Effector memory CD8-positive, alpha-beta T cell (primary cell): ENCODE measurements at regions not wholly inside any gene's neighbourhood (a gene's known extent, or its start where the extent isn't known, plus 50 kb on each side); places are given as distances from the start of the nearest gene placed in this dataset.

ENCODE experiments used
- ATAC-seq: fragments of 150-1000 bp; cut with Tn5 transposase; replicated peaks from 2 replicates; pipeline ENCODE4 v1.10.0; 2021; ENCODE audit warnings: mild to moderate bottlenecking, moderate library complexity
- DNase-seq, 3 experiments: peaks; one replicate each; pipeline ENCODE4 v3.0.0; 2021
- H3K27ac Mint-ChIP-seq, 2 donors: one replicate each; pipeline ENCODE4 v1.8.0; 2022; ENCODE audit warnings: mild to moderate bottlenecking in 2 of 2, mixed read lengths in 2 of 2, moderate library complexity in 2 of 2
- H3K27me3 Mint-ChIP-seq, 2 donors: one replicate each; pipeline ENCODE4 v1.8.0; 2022; ENCODE audit warnings: mixed read lengths in 2 of 2
- H3K36me3 Mint-ChIP-seq: one replicate; pipeline ENCODE4 v1.8.0; 2022; ENCODE audit warnings: mild to moderate bottlenecking, moderate library complexity, mixed read lengths; ENCODE audit not compliant: insufficient read depth
- H3K4me1 Mint-ChIP-seq, 2 donors: one replicate each; pipeline ENCODE4 v1.8.0; 2022; ENCODE audit warnings: low read depth in 2 of 2, mixed read lengths in 2 of 2
- H3K4me3 Mint-ChIP-seq, 2 donors: one replicate each; pipeline ENCODE4 v1.8.0; 2022; ENCODE audit warnings: mild to moderate bottlenecking in 2 of 2, mixed read lengths in 2 of 2, moderate library complexity in 2 of 2
- H3K9me3 Mint-ChIP-seq, 2 donors: one replicate each; pipeline ENCODE4 v1.8.0; 2022; ENCODE audit warnings: mixed read lengths in 2 of 2

DNA sequence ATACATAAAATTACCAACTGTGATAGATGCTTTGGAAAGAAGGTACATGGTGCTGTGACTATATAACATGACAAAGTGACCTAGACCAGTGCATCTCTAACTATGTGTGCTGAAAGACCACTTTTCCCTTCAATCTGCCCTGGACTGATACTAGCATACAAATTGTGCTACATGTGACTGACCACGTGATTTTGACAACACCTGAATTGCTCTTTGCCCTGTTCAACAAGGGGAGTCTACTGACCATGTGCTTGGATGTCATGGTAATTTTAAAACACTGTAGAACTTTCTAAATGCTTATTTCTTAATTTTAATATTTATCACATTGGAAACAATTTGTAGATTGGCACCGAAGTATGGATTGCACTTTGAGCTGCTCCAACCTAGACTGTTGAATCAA lies 142.4 kb downstream of the CAND1 start:
- H3K4me1 Mint-ChIP-seq, result no peaks in the 10 kb centered on the region
- DNase-seq, result no peak

DNA sequence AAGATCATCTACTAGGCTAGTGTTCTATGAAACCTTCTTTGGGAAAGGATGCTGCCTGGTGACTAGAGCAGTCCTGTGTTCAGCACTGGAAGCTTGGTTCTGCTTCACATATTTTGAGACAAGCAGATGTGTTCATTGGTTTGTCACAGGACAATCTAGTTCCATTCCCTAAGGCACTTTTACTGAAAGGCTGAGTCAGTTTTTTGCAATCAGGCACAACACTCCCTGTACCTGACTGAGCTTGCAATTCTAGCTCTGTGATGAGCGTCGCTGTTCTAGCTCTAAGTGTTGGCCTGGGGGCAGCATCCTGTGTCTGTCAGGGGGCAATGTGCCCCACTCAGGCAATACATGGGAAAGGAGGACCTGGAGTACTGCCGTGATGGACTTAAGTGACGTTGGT lies 144.4 kb downstream of the CAND1 start:
- no peak overlapping the region for H3K4me3 Mint-ChIP-seq
- peaks cover 3% of the 10 kb centered on the region for H3K36me3 Mint-ChIP-seq
- DNase-seq, result no peak
- no peak overlapping the region for H3K27ac Mint-ChIP-seq
- H3K27me3 Mint-ChIP-seq, result no peaks in the 10 kb centered on the region
- ATAC-seq, result no peak
- H3K4me1 Mint-ChIP-seq, result no peaks in the 10 kb centered on the region
- no peaks in the 10 kb centered on the region for H3K9me3 Mint-ChIP-seq

More for the DNA sequence above, 142.4 kb downstream of the CAND1 start:
- ATAC-seq, result no peak
- Mint-ChIP-seq H3K9me3 (no peaks in the 10 kb centered on the region), H3K27me3 (peaks cover 0 to 2% of the 10 kb centered on the region in 2 donors), H3K27ac (no peak overlapping the region), H3K4me3 (no peak overlapping the region), H3K36me3 (no peaks in the 10 kb centered on the region)

GRCh38 chr12:67414011-67414715 lies 145.0 kb downstream of the CAND1 start:
- H3K27ac Mint-ChIP-seq, result peak overlapping the region in 1 of 2 donors; percentile 38
- no peaks in the 10 kb centered on the region for H3K27me3 Mint-ChIP-seq
- ATAC-seq (no peak), DNase-seq (no peak)
- H3K4me1 Mint-ChIP-seq, result no peaks in the 10 kb centered on the region
- H3K9me3 Mint-ChIP-seq, result no peaks in the 10 kb centered on the region
- no peak overlapping the region for H3K4me3 Mint-ChIP-seq
- H3K36me3 Mint-ChIP-seq, result peaks cover 3% of the 10 kb centered on the region

- H3K27ac Mint-ChIP-seq, result no peak overlapping the region
Observed at GRCh38 chr12:67415473-67415872, 146.3 kb downstream of the CAND1 start.

DNA sequence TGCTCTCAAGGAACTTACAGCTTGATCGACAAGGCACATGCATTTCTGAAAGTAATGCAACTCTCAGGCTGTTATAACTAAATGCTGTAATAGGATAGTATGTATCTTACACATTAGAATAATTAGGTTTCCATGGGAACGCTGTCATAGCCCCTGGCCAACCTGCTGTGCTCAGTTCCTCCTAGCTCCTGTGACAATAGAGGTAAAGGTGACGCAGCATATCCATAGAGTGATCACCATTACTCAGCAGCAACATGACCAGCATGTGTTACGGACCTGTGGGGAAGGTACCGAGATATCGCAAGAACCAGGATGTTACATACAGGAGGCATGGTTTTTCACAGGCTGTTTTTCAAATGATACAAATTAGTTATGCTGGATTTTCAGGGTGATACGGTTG lies 150.7 kb downstream of the CAND1 start:
- H3K4me3 Mint-ChIP-seq, result no peak overlapping the region
- H3K27me3 Mint-ChIP-seq, result no peaks in the 10 kb centered on the region
- ATAC-seq (no peak), DNase-seq (no peak)
- H3K9me3 Mint-ChIP-seq, result no peaks in the 10 kb centered on the region
- no peak overlapping the region for H3K27ac Mint-ChIP-seq
- H3K36me3 Mint-ChIP-seq, result peaks cover 3% of the 10 kb centered on the region
- H3K4me1 Mint-ChIP-seq, result no peaks in the 10 kb centered on the region

More at GRCh38 chr12:67415473-67415872, 146.3 kb downstream of the CAND1 start:
- ATAC-seq (no peak), DNase-seq (no peak)
- Mint-ChIP-seq H3K36me3 (peaks cover 3% of the 10 kb centered on the region), H3K9me3 (no peaks in the 10 kb centered on the region), H3K4me3 (no peak overlapping the region), H3K27me3 (no peaks in the 10 kb centered on the region), H3K4me1 (no peaks in the 10 kb centered on the region)

GRCh38 chr12:67420506-67420905 lies 151.3 kb downstream of the CAND1 start:
- peaks cover 3% of the 10 kb centered on the region for H3K36me3 Mint-ChIP-seq
- no peak overlapping the region for H3K27ac Mint-ChIP-seq
- no peak overlapping the region for H3K4me3 Mint-ChIP-seq
- ATAC-seq (no peak), DNase-seq (no peak)
- H3K4me1 Mint-ChIP-seq, result no peaks in the 10 kb centered on the region
- H3K9me3 Mint-ChIP-seq, result no peaks in the 10 kb centered on the region
- no peaks in the 10 kb centered on the region for H3K27me3 Mint-ChIP-seq

GRCh38 chr12:67422081-67422480 lies 152.9 kb downstream of the CAND1 start:
- H3K27me3 Mint-ChIP-seq, result no peaks in the 10 kb centered on the region
- no peak overlapping the region for H3K27ac Mint-ChIP-seq
- DNase-seq (no peak), ATAC-seq (no peak)
- H3K36me3 Mint-ChIP-seq, result peaks cover 3% of the 10 kb centered on the region
- H3K4me1 Mint-ChIP-seq, result peaks cover 0 to 2% of the 10 kb centered on the region in 2 donors
- H3K4me3 Mint-ChIP-seq, result no peak overlapping the region
- H3K9me3 Mint-ChIP-seq, result no peaks in the 10 kb centered on the region

GRCh38 chr12:67424784-67425183 lies 155.6 kb downstream of the CAND1 start:
- Mint-ChIP-seq H3K4me3 (no peak overlapping the region), H3K27ac (peak overlapping the region in 1 of 2 donors; percentile 71), H3K4me1 (peaks cover 0 to 2% of the 10 kb centered on the region in 2 donors), H3K9me3 (no peaks in the 10 kb centered on the region), H3K36me3 (no peaks in the 10 kb centered on the region), H3K27me3 (peaks cover 19 to 22% of the 10 kb centered on the region in 2 donors)
- DNase-seq (no peak), ATAC-seq (no peak)

GRCh38 chr12:67425394-67425793 lies 156.2 kb downstream of the CAND1 start:
- DNase-seq (no peak), ATAC-seq (no peak)
- Mint-ChIP-seq H3K4me1 (peaks cover 0 to 2% of the 10 kb centered on the region in 2 donors), H3K36me3 (no peaks in the 10 kb centered on the region), H3K27ac (no peak overlapping the region), H3K9me3 (no peaks in the 10 kb centered on the region), H3K4me3 (no peak overlapping the region), H3K27me3 (peaks cover 19 to 28% of the 10 kb centered on the region in 2 donors)

DNA sequence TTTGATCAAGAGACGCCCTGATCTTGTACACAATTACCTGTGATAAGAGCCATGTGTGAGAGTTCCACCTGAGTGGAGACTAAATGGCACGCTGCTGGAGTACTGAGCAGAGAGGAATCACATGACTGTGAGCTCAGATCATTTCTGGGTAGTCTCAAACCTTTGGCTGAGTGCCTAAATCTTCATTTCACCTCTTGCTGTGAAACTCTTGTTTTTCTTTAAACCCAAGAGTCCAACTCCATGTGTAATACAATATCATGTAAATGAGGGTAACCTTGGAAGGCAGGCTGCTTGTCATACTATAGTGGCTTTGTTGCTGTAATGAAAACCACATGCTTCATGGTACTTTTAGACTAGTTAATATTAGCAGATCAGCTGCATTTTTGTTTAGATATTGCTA lies 156.9 kb downstream of the CAND1 start:
- ATAC-seq (no peak), DNase-seq (no peak)
- Mint-ChIP-seq H3K27ac (no peak overlapping the region), H3K4me1 (peaks cover 0 to 2% of the 10 kb centered on the region in 2 donors), H3K9me3 (no peaks in the 10 kb centered on the region), H3K27me3 (peaks cover 19 to 29% of the 10 kb centered on the region in 2 donors), H3K4me3 (no peak overlapping the region), H3K36me3 (no peaks in the 10 kb centered on the region)

DNA sequence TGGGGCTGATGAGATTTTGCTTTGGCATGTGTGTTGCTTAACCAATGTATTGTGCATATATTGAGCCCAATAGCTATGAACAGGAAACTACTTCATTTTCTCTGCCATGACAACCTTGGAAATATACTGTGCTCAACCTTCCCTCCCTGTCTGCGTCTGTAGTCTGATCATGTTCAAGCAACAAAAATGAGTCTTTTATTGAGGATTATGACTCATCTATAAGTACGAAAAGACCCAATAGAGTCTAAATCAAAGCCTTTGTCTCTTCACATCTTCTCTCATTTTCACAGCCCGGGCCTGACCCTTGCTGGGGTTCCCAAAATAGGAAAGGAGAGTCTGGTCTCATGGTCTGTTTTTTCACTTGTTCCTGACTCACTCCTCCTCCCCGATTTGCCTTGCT lies 158.2 kb downstream of the CAND1 start:
- Mint-ChIP-seq H3K9me3 (no peaks in the 10 kb centered on the region), H3K4me3 (no peak overlapping the region), H3K4me1 (peaks cover 0 to 2% of the 10 kb centered on the region in 2 donors), H3K27ac (no peak overlapping the region), H3K36me3 (no peaks in the 10 kb centered on the region), H3K27me3 (peaks cover 19 to 29% of the 10 kb centered on the region in 2 donors)
- ATAC-seq (no peak), DNase-seq (no peak)

- no peak overlapping the region for H3K4me3 Mint-ChIP-seq
- H3K4me1 Mint-ChIP-seq, result peaks cover 0 to 2% of the 10 kb centered on the region in 2 donors
- H3K9me3 Mint-ChIP-seq, result no peaks in the 10 kb centered on the region
- no peak overlapping the region for H3K27ac Mint-ChIP-seq
- no peak for ATAC-seq
- peaks cover 19 to 29% of the 10 kb centered on the region in 2 donors for H3K27me3 Mint-ChIP-seq
- DNase-seq, result no peak
- H3K36me3 Mint-ChIP-seq, result no peaks in the 10 kb centered on the region
Observed at GRCh38 chr12:67428431-67428830, 159.3 kb downstream of the CAND1 start.

- Mint-ChIP-seq H3K27me3 (peaks cover 19 to 29% of the 10 kb centered on the region in 2 donors), H3K9me3 (no peaks in the 10 kb centered on the region), H3K4me1 (peaks cover 1 to 5% of the 10 kb centered on the region in 2 donors), H3K27ac (no peak overlapping the region), H3K4me3 (no peak overlapping the region), H3K36me3 (no peaks in the 10 kb centered on the region)
- DNase-seq (no peak), ATAC-seq (no peak)
Observed at GRCh38 chr12:67430708-67431335, 161.7 kb downstream of the CAND1 start.

DNA sequence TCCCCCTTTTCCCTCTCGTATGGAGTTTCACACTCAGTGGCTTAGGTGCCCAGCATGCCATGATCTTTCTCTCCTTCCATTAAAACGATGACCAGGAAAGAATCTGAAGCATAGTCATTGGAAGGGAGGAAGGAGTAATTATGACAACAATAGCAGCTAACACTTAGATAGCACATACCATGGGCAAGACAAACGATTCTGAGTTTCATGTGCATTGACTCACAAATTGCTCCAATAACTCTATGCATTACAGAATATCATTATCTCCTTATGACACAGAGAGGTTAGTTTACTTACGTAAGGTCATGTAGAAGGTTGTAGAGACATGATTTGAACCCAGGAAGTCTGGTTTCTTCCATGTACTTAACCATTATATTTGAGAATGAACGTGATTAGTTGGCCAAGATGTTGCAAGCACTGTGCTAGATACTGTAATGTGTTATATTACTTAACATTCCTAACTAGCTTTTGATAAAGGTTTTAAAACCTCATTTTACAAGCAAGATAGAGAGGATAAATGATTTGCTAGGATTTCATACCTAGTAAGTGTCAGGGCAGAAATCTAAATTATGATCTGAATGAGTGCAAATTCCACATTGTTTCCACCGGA lies 162.4 kb downstream of the CAND1 start:
- Mint-ChIP-seq H3K4me3 (no peak overlapping the region), H3K36me3 (no peaks in the 10 kb centered on the region), H3K27me3 (peaks cover 19 to 29% of the 10 kb centered on the region in 2 donors), H3K9me3 (no peaks in the 10 kb centered on the region), H3K27ac (no peak overlapping the region), H3K4me1 (peaks cover 0 to 6% of the 10 kb centered on the region in 2 donors)
- no peak for ATAC-seq
- DNase-seq, result no peak
